ENCODE measurements at regions not wholly inside any gene's neighbourhood (a gene's known extent, or its start where the extent isn't known, plus 50 kb on each side); places are given as distances from the start of the nearest gene placed in this dataset.
A peak's percentile ranks its signal among the peaks of the same experiment; 100 is the strongest.
"Not testable (repeated sequence)": the region's sequence is repeated elsewhere in the genome, so short reads cannot be mapped to it uniquely, and the experiment has no call there.

- peaks cover 25% of the 10 kb centered on the region for H3K9me3 Mint-ChIP-seq (ENCODE audit: low read depth)
- H3K27ac Mint-ChIP-seq (ENCODE audit: unreplicated experiment) = no peak overlapping the region
- H3K36me3 Mint-ChIP-seq (ENCODE audit: low read depth) = peaks cover 1% of the 10 kb centered on the region
- DNase-seq (ENCODE audit: low spot score) = no peak
- TF ChIP-seq CTCF (IDR thresholded peaks at IDR 0.05) = no peak
- H3K4me1 Mint-ChIP-seq (ENCODE audit: low read depth) = peaks cover 6% of the 10 kb centered on the region
- H3K4me3 Mint-ChIP-seq (ENCODE audit: unreplicated experiment) = no peak overlapping the region
- no peaks in the 10 kb centered on the region for H3K27me3 Mint-ChIP-seq (ENCODE audit: low read depth)
Measured at GRCh38 chr7:91503934-91504555, 239.8 kb downstream of the FZD1 start.

- TF ChIP-seq CTCF (IDR thresholded peaks at IDR 0.05) = no peak
- Mint-ChIP-seq H3K27ac (ENCODE audit: unreplicated experiment) (no peak overlapping the region), H3K27me3 (ENCODE audit: low read depth) (no peaks in the 10 kb centered on the region), H3K4me3 (ENCODE audit: unreplicated experiment) (no peak overlapping the region), H3K4me1 (ENCODE audit: low read depth) (peaks cover 6% of the 10 kb centered on the region), H3K36me3 (ENCODE audit: low read depth) (peaks cover 1% of the 10 kb centered on the region), H3K9me3 (ENCODE audit: low read depth) (peaks cover 20% of the 10 kb centered on the region)
- DNase-seq (ENCODE audit: low spot score) = no peak
Measured at GRCh38 chr7:91504919-91505318, 240.7 kb downstream of the FZD1 start.

GRCh38 chr7:91506966-91507365 is 242.7 kb downstream of the FZD1 start:
- not testable (repeated sequence) for H3K4me1 Mint-ChIP-seq (ENCODE audit: low read depth); H3K27me3 Mint-ChIP-seq (ENCODE audit: low read depth); H3K27ac Mint-ChIP-seq (ENCODE audit: unreplicated experiment); H3K9me3 Mint-ChIP-seq (ENCODE audit: low read depth); H3K4me3 Mint-ChIP-seq (ENCODE audit: unreplicated experiment); H3K36me3 Mint-ChIP-seq (ENCODE audit: low read depth)
- DNase-seq (ENCODE audit: low spot score) = peak; percentile 40

GRCh38 chr7:91511861-91512260 is 247.6 kb downstream of the FZD1 start:
- not testable (repeated sequence) for H3K4me3 Mint-ChIP-seq (ENCODE audit: unreplicated experiment); H3K9me3 Mint-ChIP-seq (ENCODE audit: low read depth); H3K36me3 Mint-ChIP-seq (ENCODE audit: low read depth); H3K27ac Mint-ChIP-seq (ENCODE audit: unreplicated experiment); DNase-seq (ENCODE audit: low spot score); H3K4me1 Mint-ChIP-seq (ENCODE audit: low read depth); H3K27me3 Mint-ChIP-seq (ENCODE audit: low read depth)

GRCh38 chr7:91512958-91513357 is 248.7 kb downstream of the FZD1 start:
- Mint-ChIP-seq H3K4me1 (ENCODE audit: low read depth) (peaks cover 8% of the 10 kb centered on the region), H3K9me3 (ENCODE audit: low read depth) (peaks cover 3% of the 10 kb centered on the region), H3K4me3 (ENCODE audit: unreplicated experiment) (no peak overlapping the region), H3K27me3 (ENCODE audit: low read depth) (no peaks in the 10 kb centered on the region), H3K27ac (ENCODE audit: unreplicated experiment) (no peak overlapping the region), H3K36me3 (ENCODE audit: low read depth) (peaks cover 1% of the 10 kb centered on the region)
- no peak for DNase-seq (ENCODE audit: low spot score)
- TF ChIP-seq CTCF (IDR thresholded peaks at IDR 0.05) = no peak

GRCh38 chr7:91514591-91514990 is 250.4 kb downstream of the FZD1 start:
- no peak overlapping the region for H3K27ac Mint-ChIP-seq (ENCODE audit: unreplicated experiment)
- no peak for TF ChIP-seq CTCF (IDR thresholded peaks at IDR 0.05)
- no peak for DNase-seq (ENCODE audit: low spot score)
- H3K4me1 Mint-ChIP-seq (ENCODE audit: low read depth) = peaks cover 12% of the 10 kb centered on the region
- peaks cover 3% of the 10 kb centered on the region for H3K9me3 Mint-ChIP-seq (ENCODE audit: low read depth)
- no peaks in the 10 kb centered on the region for H3K27me3 Mint-ChIP-seq (ENCODE audit: low read depth)
- peaks cover 1% of the 10 kb centered on the region for H3K36me3 Mint-ChIP-seq (ENCODE audit: low read depth)
- no peak overlapping the region for H3K4me3 Mint-ChIP-seq (ENCODE audit: unreplicated experiment)

All from chondrocyte (in vitro differentiated cells).